HG02571 (cell line): ENCODE measurements at regions not wholly inside any gene's neighbourhood (a gene's known extent, or its start where the extent isn't known, plus 50 kb on each side); places are given as distances from the start of the nearest gene placed in this dataset.
"Not testable (repeated sequence)": the region's sequence is repeated elsewhere in the genome, so short reads cannot be mapped to it uniquely, and the experiment has no call there.

Experiments
- ATAC-seq: cut with Tn5 transposase; IDR thresholded peaks from one replicate; pipeline ENCODE4 v1.9.1; 2021; ENCODE audit warnings: mild to moderate bottlenecking, moderate library complexity; ENCODE audit not compliant: unreplicated experiment

DNA sequence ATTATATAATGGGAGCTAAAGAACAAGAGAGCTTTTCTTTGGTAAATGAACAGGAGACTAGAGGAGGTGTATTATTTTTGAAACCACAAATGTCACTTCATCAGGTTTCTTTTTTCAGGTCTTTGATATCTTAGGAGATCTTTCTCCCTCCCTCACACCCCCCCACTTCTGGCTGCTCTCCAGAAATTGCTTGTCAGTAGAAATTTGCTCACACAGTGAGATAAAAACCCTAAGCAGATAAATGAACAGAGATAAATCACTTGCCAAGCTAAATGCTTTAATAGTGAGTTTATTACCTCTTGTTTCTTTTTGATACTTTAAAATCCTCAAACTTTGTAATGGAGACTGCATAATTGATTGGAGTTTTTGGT, 421.2 kb upstream of the TENM3 start:
- ATAC-seq: no peak

DNA sequence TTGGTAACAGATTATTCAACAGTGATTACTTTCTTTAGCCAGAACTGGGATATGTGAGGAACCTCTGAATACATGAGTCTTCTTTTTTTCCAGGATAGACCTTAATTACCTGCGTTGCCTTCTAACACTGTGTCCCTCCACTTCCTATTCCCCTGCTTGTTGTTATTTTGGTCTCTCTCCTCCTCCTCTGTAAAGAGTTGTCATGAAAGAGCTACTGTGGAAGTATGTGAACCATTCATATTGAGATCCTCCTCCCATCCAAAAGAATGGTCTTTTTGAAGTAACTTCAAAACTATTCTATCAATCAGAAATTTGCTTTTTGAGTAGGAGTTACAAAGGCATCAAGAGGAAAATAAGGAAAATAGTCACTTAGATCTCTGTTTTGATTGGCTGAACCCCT, 420.0 kb upstream of the TENM3 start:
- no peak for ATAC-seq

DNA sequence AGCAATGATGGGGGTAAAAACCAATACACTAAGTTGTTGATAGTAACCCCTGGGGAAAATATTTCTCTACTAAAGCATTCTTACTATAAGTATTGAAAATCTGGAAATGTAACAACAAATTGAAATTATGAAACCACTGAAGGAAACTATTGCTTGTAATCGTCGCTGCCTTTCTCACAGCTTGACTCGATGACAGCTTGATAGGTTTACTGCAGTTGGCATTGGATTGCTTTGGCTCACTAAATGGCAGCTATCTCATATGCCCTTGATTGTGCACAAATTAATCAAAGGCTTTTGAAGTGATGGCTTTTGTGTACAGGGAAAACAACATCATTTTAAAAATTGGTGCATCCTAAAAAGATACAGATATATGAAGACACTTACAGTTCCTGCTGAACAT, 419.6 kb upstream of the TENM3 start:
- ATAC-seq: no peak

- ATAC-seq: no peak
Observed at GRCh38 chr4:181825564-181825963, 417.6 kb upstream of the TENM3 start.

- ATAC-seq: no peak
Observed at GRCh38 chr4:181827246-181827645, 416.0 kb upstream of the TENM3 start.

- peak; percentile 56 for ATAC-seq
Observed at GRCh38 chr4:181830404-181831035, 412.7 kb upstream of the TENM3 start.

DNA sequence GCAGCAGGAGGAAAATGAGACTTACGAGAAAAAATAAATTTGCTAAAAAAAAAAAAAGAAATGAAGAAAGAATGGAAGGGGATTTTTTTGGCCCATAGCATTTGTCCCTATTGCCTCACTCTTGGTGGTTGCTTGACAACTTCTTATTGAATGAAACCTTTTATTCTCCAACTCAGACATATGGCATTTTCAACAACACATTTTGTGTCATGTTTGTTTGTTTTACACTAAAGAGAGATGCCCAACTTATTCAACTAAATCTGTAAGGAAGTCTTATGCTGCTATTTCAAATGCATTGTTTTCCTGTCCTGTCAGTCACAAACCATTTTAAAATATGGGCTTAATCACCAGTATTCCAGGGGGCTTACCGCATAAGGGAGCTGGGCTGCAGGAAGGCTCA, 409.1 kb upstream of the TENM3 start:
- ATAC-seq: no peak

DNA sequence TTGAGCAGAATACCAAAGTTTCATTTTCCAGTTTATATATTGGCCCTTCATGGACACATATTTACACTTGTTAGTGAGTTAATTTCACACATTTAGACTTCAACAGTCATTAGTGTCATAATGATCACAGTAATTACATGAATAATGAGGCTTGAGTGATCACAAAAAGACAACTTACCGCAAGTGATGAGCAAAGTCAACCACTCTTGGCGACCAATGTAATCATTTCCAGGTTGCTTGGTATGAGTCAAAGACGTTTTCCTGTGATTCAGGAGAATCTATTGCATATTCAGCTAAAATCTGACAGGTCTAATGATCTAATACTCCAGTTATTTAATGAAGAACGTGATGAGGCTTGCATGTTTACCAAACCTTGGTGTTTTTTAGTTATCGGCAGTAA, 407.9 kb upstream of the TENM3 start:
- no peak for ATAC-seq

DNA sequence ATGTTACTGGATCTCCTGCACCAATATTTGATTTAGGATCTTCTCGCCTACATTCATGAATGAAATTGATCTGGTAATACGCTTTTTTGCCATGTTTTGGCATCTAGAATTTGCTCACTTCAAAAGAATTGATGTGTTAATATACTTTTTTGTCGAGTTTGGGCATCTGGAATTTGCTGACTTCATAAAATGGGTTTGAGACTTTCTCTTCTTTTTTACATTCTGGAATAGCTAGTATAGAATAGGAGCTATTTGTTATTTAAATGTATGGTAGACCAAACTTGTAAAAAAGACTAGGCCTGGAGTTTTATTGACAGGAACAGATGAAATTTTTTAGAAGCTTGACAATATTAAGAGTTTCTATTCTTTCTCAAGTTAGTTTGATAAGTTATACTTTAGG, 404.9 kb upstream of the TENM3 start:
- no peak for ATAC-seq

DNA sequence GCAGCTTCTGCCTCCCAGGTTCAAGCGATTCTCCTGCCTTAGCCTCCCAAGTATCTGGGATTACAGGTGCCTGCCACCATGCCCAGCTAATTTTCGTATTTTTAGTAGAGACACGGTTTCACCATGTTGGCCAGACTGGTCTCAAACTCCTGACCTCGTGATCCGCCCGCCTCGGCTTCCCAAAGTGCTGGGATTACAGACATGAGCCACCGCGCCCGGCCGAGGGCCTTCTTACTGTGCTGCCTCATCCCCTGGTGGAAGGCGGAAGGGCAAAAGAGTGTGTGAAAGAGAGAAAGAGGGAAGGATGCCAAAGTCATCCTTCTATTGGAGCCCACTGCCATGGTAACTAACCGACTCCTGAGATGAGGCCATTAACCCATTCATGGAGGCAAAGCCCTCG, 399.4 kb upstream of the TENM3 start:
- ATAC-seq: not testable (repeated sequence)

DNA sequence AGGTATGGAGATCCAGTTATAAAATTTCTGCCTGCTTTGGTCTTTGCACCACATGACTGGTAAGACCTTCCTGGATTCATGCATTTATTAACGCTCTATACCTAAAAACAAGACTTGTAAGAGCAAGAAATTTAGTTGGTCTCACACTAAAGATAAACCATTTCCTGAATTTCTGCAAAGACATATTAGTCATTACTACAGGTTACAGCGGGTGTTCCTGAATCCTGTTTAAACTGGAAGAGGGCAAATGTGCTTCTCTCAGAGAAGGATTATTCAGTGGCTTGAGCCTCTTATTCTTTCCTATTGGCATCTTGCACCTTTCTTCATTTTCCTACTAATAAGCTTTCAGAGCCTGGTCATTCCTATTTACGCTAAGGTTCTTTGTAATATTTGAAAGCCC, 397.6 kb upstream of the TENM3 start:
- no peak for ATAC-seq

GRCh38 chr4:181846934-181847333, 396.3 kb upstream of the TENM3 start:
- no peak for ATAC-seq

DNA sequence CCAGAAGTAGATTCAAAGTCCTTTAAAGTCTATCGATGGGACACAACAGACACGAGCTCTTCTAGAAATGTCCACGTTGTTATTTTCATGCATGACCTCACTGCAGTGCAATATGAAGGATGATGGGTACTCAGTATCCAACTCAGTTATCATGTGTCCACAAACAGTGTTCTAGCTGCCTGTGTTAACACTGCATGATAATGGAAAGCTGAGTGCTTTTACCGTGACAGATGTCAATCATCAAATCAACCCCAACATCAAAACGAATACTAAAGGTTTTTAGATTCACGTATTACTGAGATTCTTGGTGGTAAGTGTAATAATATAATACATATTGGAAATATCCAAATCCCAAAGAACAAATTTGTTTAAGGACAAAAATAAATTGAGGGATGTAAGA, 394.8 kb upstream of the TENM3 start:
- no peak for ATAC-seq

DNA sequence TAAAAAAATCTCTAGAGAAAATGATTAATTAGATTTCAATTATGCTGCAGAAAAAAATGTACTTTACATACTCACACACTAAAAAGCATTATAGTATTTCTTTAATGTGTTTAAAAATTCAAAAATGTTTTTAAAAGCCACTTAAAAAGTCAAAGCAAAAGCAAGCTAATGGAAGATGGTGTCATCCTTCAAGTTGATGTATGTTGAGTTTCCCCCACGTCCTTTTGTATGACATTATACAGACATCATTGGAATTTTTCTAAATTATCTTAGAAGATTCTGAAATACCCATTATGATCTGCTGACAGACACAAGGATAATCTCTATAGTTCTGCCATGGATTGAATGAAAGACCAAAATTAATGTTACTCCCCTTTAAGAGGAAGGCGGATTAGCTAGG, 393.7 kb upstream of the TENM3 start:
- ATAC-seq: no peak

GRCh38 chr4:181853881-181854511, 389.2 kb upstream of the TENM3 start:
- ATAC-seq: no peak

- ATAC-seq: no peak
Observed at GRCh38 chr4:181855307-181855706, 387.9 kb upstream of the TENM3 start.

GRCh38 chr4:181857471-181857870, 385.7 kb upstream of the TENM3 start:
- ATAC-seq: not testable (repeated sequence)

- ATAC-seq: no peak
Observed at GRCh38 chr4:181858741-181859140, 384.5 kb upstream of the TENM3 start.

- ATAC-seq: no peak
Observed at GRCh38 chr4:181859439-181859838, 383.8 kb upstream of the TENM3 start.

GRCh38 chr4:181860157-181860556, 383.0 kb upstream of the TENM3 start:
- ATAC-seq: no peak

DNA sequence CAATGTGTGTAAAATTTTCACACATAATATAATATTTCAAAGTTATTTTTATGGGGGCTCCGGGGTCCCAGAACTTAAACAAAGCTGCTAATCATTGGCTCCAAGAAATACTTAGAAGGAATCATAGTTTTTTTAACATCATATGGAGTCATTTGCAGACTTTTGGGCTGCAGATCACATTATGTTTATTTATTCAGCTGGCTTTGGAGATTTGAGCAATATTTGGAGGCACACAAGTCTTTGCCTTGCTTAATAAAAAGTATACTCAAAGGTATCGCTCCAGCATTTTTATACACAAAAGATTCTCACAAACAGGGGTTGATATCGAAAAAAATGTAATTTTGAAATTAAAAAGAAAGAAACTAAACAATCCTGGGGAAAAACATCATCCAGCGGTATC, 382.5 kb upstream of the TENM3 start:
- no peak for ATAC-seq

DNA sequence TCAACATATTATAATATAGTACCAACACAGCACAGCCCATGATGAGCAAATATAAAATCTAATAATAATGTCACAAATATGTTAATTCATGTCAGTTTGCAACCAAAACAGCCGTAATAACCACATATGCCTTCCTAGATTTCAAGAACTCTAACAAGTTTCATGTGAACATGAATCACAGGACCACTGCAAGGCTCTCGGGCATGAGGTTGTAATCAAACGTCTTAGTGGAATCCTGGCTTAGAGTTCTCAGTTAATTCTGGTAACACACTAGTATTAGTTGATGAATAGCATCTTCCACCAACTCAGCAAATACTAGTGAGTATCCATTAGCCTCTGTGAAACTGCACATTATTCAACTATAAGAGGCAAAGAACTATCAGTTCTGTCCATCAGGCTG, 379.3 kb upstream of the TENM3 start:
- ATAC-seq: no peak

GRCh38 chr4:181870326-181870725, 372.9 kb upstream of the TENM3 start:
- ATAC-seq: no peak
